ENCODE measurements at regions not wholly inside any gene's neighbourhood (a gene's known extent, or its start where the extent isn't known, plus 50 kb on each side); places are given as distances from the start of the nearest gene placed in this dataset.

- POLR2A ChIA-PET (ENCODE audit: unreplicated experiment): no interaction called here
Observed at GRCh38 chr1:78387201-78387600, 103.6 kb upstream of the PTGFR start.

DNA sequence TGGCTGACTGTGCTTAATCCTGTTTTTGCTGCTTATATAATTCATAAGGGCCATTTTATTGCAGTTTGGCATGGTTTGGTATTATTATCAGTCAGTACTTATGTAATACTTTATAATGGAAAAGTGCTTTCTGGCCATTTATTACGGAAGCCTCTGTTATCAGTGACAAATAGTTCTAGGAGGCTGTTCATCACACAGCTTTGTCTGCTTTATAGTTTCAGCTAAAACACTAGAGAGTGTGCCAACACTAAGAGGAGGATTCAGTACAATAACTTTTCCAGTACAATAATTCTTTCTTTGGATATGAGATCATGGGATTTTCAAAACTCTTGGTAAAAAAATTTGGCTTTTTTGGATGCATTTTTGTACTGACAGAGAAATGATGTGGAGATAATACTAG is 102.9 kb upstream of the PTGFR start:
- no peak overlapping the region for H3K4me2 ChIP-seq (ENCODE audit: low read length)
- no peaks in the 10 kb centered on the region for H3K79me2 ChIP-seq (ENCODE audit: low read length)
- BruUV-seq (replicated peaks): no TSS peak
- H3K27me3 ChIP-seq (ENCODE audit: low read length): no peaks in the 10 kb centered on the region
- no peaks in the 10 kb centered on the region for H3K4me1 ChIP-seq (ENCODE audit: insufficient read depth, low read length)
- TF ChIP-seq EZH2 (IDR thresholded peaks at IDR 0.05; ENCODE audit: low read length, unreplicated experiment) (no peak), CTCF (conservative IDR thresholded peaks at IDR 0.05; ENCODE audit: low read depth, low read length) (no peak), EZH2phosphoT487 (IDR thresholded peaks at IDR 0.05; ENCODE audit: borderline replicate concordance, low read length) (no peak)
- DNase-seq: no peak
- ChIA-PET CTCF (no interaction called here), POLR2A (ENCODE audit: unreplicated experiment) (no interaction called here)
- no peak overlapping the region for H2AFZ ChIP-seq (ENCODE audit: low read length)
- intact Hi-C loops (cut with micrococcal nuclease): no loop called here
- H3K4me3 ChIP-seq (ENCODE audit: low read length): no peak overlapping the region
- H4K20me1 ChIP-seq (ENCODE audit: low read length): no peaks in the 10 kb centered on the region
- no peak for ATAC-seq
- H3K36me3 ChIP-seq (ENCODE audit: low read depth, low read length): no peaks in the 10 kb centered on the region
- no peaks in the 10 kb centered on the region for H3K9me2 ChIP-seq (replicated peaks; ENCODE audit: low read length)
- no peak overlapping the region for H3K27ac ChIP-seq (ENCODE audit: low read length)
- no peaks in the 10 kb centered on the region for H3K9me3 ChIP-seq (ENCODE audit: low read length)
- no peak overlapping the region for H3K9ac ChIP-seq (ENCODE audit: low read length)
- no peaks in the 10 kb centered on the region for H3F3A ChIP-seq (ENCODE audit: low read length, unreplicated experiment)

More at GRCh38 chr1:78387201-78387600, 103.6 kb upstream of the PTGFR start:
- Histone ChIP-seq H3K9me3 (ENCODE audit: low read length) (no peaks in the 10 kb centered on the region), H3K4me3 (ENCODE audit: low read length) (no peak overlapping the region), H3K27me3 (ENCODE audit: low read length) (no peaks in the 10 kb centered on the region), H3K9me2 (replicated peaks; ENCODE audit: low read length) (no peaks in the 10 kb centered on the region), H4K20me1 (ENCODE audit: low read length) (no peaks in the 10 kb centered on the region), H2AFZ (ENCODE audit: low read length) (no peak overlapping the region), H3F3A (ENCODE audit: low read length, unreplicated experiment) (no peaks in the 10 kb centered on the region), H3K4me1 (ENCODE audit: insufficient read depth, low read length) (no peaks in the 10 kb centered on the region), H3K36me3 (ENCODE audit: low read depth, low read length) (no peaks in the 10 kb centered on the region), H3K79me2 (ENCODE audit: low read length) (no peaks in the 10 kb centered on the region), H3K27ac (ENCODE audit: low read length) (no peak overlapping the region), H3K4me2 (ENCODE audit: low read length) (no peak overlapping the region), H3K9ac (ENCODE audit: low read length) (no peak overlapping the region)
- DNase-seq (no peak), ATAC-seq (no peak)
- TF ChIP-seq CTCF (conservative IDR thresholded peaks at IDR 0.05; ENCODE audit: low read depth, low read length) (no peak), EZH2 (IDR thresholded peaks at IDR 0.05; ENCODE audit: low read length, unreplicated experiment) (no peak), EZH2phosphoT487 (IDR thresholded peaks at IDR 0.05; ENCODE audit: borderline replicate concordance, low read length) (no peak)
- no TSS peak for BruUV-seq (replicated peaks)
- CTCF ChIA-PET: no interaction called here
- intact Hi-C loops (cut with micrococcal nuclease): no loop called here

GRCh38 chr1:78388275-78388674 is 102.5 kb upstream of the PTGFR start:
- Histone ChIP-seq H3K9me3 (ENCODE audit: low read length) (no peaks in the 10 kb centered on the region), H3K27ac (ENCODE audit: low read length) (no peak overlapping the region), H3K27me3 (ENCODE audit: low read length) (no peaks in the 10 kb centered on the region), H3K79me2 (ENCODE audit: low read length) (no peaks in the 10 kb centered on the region), H4K20me1 (ENCODE audit: low read length) (no peaks in the 10 kb centered on the region), H3K9ac (ENCODE audit: low read length) (no peak overlapping the region), H3K4me1 (ENCODE audit: insufficient read depth, low read length) (no peaks in the 10 kb centered on the region), H3K4me2 (ENCODE audit: low read length) (no peak overlapping the region), H3K4me3 (ENCODE audit: low read length) (no peak overlapping the region), H3F3A (ENCODE audit: low read length, unreplicated experiment) (no peaks in the 10 kb centered on the region), H3K9me2 (replicated peaks; ENCODE audit: low read length) (no peaks in the 10 kb centered on the region), H2AFZ (ENCODE audit: low read length) (no peak overlapping the region), H3K36me3 (ENCODE audit: low read depth, low read length) (no peaks in the 10 kb centered on the region)
- no TSS peak for BruUV-seq (replicated peaks)
- DNase-seq (no peak), ATAC-seq (no peak)
- CTCF ChIA-PET: no interaction called here
- POLR2A ChIA-PET (ENCODE audit: unreplicated experiment): no interaction called here
- TF ChIP-seq CTCF (conservative IDR thresholded peaks at IDR 0.05; ENCODE audit: low read depth, low read length): no peak
- no peak for TF ChIP-seq EZH2 (IDR thresholded peaks at IDR 0.05; ENCODE audit: low read length, unreplicated experiment)
- TF ChIP-seq EZH2phosphoT487 (IDR thresholded peaks at IDR 0.05; ENCODE audit: borderline replicate concordance, low read length): no peak
- intact Hi-C loops (cut with micrococcal nuclease): no loop called here

Data from PC-3 (cell line).